NCI-H510A (cell line): ENCODE measurements at regions not wholly inside any gene's neighbourhood (a gene's known extent, or its start where the extent isn't known, plus 50 kb on each side); places are given as distances from the start of the nearest gene placed in this dataset.

ENCODE experiments used
- DNase-seq: peaks from one replicate; lab custom pipeline; 2025; lab: John Stamatoyannopoulos, UW

GRCh38 chr7:26046878-26047277 is 105.1 kb upstream of the NFE2L3 start:
- no peak for DNase-seq

DNA sequence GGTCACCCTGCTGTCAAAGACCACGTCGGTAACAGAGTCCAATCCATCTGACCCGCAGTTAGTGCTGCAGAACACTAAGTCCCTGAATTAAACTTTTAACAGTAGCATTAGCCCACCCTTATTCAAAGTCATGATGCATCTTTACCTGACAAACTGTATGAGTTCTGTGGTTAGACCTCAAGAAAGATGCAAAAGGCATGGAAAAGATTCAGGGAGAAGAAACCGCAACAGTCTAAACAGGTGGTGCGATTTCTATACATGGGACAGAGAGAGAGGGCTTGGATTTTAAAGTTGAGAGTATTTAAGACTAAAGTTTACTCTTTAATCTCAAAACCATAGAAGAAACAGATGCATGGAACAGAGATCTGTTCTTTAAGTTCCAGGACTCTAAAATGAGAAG is 103.3 kb upstream of the NFE2L3 start:
- no peak for DNase-seq

DNA sequence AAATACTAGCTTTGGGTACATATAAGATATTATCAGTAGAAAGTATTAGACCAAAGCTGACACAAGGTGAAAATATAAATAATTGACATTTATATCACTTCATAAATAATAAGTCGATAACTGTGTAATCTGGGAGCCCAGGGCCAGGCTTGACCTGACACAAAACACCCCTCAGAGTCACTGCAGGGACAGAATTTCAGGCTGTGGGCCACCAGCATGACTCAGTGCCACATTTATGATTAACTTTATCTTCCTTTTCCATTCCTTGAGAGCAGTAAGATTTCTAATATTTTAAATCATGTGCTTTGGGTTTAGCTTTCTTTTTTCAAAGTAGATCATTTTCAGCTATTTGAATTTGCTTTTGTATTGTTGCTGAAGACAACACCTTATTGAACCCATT is 102.9 kb upstream of the NFE2L3 start:
- DNase-seq, result no peak

DNA sequence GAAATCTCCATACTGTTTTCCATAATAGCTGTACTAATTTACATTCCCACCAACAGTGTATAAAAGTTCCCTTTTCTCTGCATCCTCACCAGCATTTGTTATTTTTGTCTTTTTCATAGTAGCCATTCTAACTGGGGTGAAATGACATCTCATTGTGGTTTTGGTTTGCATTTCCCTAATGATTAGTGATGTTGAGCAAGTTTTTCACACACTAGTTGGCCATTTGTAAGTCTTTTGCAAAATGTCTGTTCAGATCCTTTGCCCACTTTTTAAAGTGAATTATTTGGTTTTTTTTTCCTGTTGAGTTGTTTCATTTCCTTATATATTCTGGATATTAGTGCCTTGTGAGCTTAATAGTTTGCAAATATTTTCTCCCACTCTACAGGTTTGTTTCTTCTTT is 101.0 kb upstream of the NFE2L3 start:
- no peak for DNase-seq

- no peak for DNase-seq
Measured at GRCh38 chr7:26052706-26053105, 99.3 kb upstream of the NFE2L3 start.

- no peak for DNase-seq
Measured at GRCh38 chr7:26054386-26054785, 97.6 kb upstream of the NFE2L3 start.

DNA sequence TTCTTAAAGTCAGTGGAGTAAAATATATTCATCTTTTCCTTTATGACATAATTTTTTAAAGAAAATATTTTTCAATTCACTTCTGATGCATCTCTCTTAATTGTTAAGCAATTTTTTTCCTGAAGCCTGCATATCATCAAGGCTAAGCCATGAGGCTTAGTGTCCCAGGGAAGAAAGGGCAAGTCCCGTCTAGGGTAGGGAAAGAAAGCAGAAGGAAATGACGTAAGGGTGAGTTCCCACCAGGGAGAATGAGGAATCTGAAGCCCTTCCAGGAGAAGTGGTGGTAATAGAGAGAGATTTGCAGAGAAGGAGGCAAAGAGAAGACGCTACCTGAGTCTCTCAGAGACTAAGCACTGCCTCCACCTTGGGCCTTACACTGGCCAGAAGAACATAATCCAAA is 96.8 kb upstream of the NFE2L3 start:
- DNase-seq, result no peak

DNA sequence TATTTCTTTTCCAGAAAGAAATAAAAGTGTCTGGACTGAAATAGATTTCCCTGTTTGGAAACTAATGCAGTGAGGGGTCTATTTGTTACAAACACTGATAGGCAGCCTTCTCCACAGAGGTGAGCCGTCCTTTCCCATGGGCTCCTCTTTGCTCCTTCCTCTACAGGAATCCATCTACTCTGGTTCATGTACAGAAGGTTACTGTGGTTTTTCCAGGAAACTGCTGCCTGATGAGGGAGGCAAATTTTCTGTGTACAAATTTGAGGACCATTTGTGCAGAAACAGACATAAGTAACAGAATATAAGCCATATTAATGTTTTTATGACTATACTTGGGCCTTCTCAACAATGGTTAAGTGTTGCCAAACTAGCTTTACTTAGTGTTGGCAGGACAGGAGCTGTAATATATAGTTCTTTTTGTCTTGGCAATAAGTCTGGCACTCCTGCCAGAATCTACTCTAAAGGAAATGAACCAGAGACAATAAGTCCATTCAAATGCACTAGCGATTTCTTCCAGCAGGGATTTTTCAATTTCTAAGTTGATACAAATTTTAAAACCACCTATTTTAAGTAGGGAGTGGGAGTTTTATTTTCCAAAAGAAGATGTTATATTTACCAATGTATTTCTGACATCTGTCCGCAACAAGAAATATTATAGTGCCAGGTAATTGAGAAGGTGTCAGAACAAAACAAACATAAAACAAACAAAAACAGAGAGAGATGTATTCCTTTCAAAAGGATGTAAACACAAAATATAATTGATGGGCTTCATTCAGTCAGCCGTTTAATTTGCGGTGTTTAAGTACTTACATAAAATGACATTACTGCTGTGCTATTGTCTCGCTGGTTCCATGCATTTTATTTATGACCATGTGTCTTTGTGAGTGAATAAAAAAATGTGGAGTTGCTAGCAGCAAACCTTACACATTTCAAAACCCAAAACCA is 91.0 kb upstream of the NFE2L3 start:
- DNase-seq, result no peak

GRCh38 chr7:26061678-26062603 is 90.1 kb upstream of the NFE2L3 start:
- peak; percentile 67 for DNase-seq

- DNase-seq, result no peak
Measured at GRCh38 chr7:26065652-26066051, 86.3 kb upstream of the NFE2L3 start.

DNA sequence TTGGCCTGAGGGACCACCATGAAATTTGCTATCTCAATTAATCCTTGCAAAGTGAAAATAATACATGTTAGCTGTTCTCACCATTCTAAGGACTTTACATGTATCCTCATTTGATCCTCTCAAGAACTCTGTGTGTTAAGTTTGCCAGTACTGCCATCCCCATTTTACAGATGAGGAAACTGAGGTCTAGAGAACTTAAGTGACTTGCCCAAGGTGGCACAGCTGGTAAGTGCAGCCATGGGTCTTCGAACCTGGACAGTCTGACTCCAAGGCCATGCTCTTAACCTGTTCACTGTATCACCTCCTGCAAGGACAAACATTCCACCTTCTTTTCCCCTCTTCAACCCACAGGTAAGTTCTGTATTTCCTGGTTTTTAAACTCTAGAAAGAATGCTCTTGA is 85.3 kb upstream of the NFE2L3 start:
- no peak for DNase-seq

DNA sequence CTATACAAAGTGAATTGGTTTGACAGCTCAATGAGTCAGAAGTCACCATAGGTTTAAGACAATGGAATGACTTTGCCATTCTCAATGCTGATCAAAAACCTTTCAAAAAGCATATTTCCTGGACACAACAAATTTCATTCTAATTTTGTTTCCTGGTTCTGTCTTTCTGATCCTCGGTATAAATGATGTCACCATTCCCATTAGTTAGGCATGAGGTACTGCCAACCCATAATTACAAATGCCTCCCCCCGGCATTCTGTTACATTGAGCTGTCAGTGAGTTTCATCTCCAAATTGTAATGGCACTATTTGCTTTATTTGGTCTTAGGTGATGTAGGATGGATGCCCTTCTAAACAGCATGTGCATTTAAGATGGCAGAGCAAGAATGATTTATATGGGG is 81.7 kb upstream of the NFE2L3 start:
- DNase-seq, result no peak

DNA sequence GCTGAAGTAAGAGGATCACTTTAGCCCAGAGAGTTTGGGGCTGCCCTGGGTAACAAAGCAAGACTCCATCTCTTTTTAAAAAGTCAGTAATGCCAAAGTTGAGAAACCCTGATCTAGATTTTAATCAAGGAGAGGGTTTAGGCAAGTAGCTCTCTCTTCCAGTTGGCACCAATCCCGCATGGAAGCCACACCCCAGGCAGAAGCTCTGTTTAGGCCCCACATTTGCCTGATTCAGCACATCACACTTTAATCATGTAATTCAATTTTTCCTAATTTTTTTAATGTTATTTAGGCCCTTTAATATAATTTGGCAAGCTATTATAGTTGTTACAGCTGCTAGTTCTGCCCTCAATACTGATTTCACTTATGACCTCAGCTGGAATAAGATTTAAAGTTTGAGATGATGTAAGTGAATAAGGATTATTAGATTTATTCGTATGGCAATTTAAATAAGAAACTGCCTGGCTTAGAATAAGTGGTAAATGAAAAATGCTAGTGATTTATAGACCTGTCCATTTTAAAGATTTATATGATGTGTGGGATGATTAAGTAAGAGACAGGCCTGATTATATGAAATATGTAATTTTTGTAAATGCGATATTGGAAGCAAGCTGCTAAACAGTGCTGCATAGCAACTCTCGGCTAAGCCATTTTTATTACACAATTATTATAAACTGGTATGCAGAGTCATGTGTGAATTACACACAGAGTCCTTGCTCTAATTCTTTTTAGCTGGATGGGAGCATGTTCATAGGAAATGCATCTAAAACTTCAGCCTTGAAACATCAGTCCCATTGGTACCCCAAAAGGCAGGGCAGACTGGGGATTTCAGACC is 80.2 kb upstream of the NFE2L3 start:
- no peak for DNase-seq

- no peak for DNase-seq
Measured at GRCh38 chr7:26073041-26073440, 79.0 kb upstream of the NFE2L3 start.

GRCh38 chr7:26074919-26075318 is 77.1 kb upstream of the NFE2L3 start:
- no peak for DNase-seq

GRCh38 chr7:26076691-26077090 is 75.3 kb upstream of the NFE2L3 start:
- DNase-seq, result no peak

GRCh38 chr7:26078437-26079336 is 73.3 kb upstream of the NFE2L3 start:
- DNase-seq, result peak; percentile 64

GRCh38 chr7:26081638-26082037 is 70.4 kb upstream of the NFE2L3 start:
- no peak for DNase-seq

GRCh38 chr7:26083113-26083512 is 68.9 kb upstream of the NFE2L3 start:
- no peak for DNase-seq

- no peak for DNase-seq
Measured at GRCh38 chr7:26084418-26084817, 67.6 kb upstream of the NFE2L3 start.

DNA sequence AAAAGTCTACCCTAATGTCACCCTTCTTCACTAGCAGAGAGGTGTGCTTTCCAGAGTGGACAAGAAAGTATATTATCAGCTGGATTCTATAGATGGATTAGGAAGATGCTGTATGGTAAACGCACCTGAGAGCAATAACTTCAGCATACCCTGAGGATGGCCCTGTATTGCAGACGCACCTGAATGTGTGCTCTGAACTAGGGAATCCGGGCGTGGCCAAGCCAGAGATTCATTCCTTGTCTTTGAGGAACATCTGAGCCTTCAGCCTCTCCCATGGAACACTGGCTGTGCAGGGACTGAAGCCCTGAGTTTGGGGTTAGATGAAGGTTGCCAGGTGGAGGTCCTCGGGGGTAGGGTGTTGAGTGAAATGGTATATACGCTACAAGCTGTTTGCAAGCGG is 66.2 kb upstream of the NFE2L3 start:
- no peak for DNase-seq
